Activated naive CD4-positive, alpha-beta T cell treated with anti-CD3 and anti-CD28 coated beads, Interleukin-2, amount 50 U/mL, for 24 hours (primary cell): ENCODE measurements at regions not wholly inside any gene's neighbourhood (a gene's known extent, or its start where the extent isn't known, plus 50 kb on each side); places are given as distances from the start of the nearest gene placed in this dataset.

ENCODE experiments used
- H3K27ac Mint-ChIP-seq: one replicate; pipeline ENCODE4 v1.8.0; 2021; ENCODE audit warnings: mild to moderate bottlenecking, mixed read lengths
- H3K27me3 Mint-ChIP-seq: one replicate; pipeline ENCODE4 v1.8.0; 2021; ENCODE audit warnings: mixed read lengths
- H3K36me3 Mint-ChIP-seq: one replicate; pipeline ENCODE4 v1.8.0; 2021; ENCODE audit warnings: mixed read lengths
- H3K4me1 Mint-ChIP-seq: one replicate; pipeline ENCODE4 v1.8.0; 2021; ENCODE audit warnings: mixed read lengths
- H3K4me3 Mint-ChIP-seq: one replicate; pipeline ENCODE4 v1.8.0; 2021; ENCODE audit warnings: mild to moderate bottlenecking, mixed read lengths
- H3K9me3 Mint-ChIP-seq: one replicate; pipeline ENCODE4 v1.8.0; 2021; ENCODE audit warnings: mixed read lengths

- H3K27ac Mint-ChIP-seq: no peak overlapping the region
- H3K27me3 Mint-ChIP-seq: no peaks in the 10 kb centered on the region
- H3K9me3 Mint-ChIP-seq: no peaks in the 10 kb centered on the region
- H3K36me3 Mint-ChIP-seq: no peaks in the 10 kb centered on the region
- no peak overlapping the region for H3K4me3 Mint-ChIP-seq
- peaks cover 3% of the 10 kb centered on the region for H3K4me1 Mint-ChIP-seq
Observed at GRCh38 chr5:142493875-142494518, 169.2 kb upstream of the SPRY4 start.

GRCh38 chr5:142492781-142493281 is 168.0 kb upstream of the SPRY4 start:
- H3K9me3 Mint-ChIP-seq: no peaks in the 10 kb centered on the region
- H3K4me1 Mint-ChIP-seq: peaks cover 3% of the 10 kb centered on the region
- no peak overlapping the region for H3K27ac Mint-ChIP-seq
- H3K4me3 Mint-ChIP-seq: no peak overlapping the region
- no peaks in the 10 kb centered on the region for H3K36me3 Mint-ChIP-seq
- no peaks in the 10 kb centered on the region for H3K27me3 Mint-ChIP-seq

GRCh38 chr5:142491679-142492078 is 166.9 kb upstream of the SPRY4 start:
- Mint-ChIP-seq H3K4me3 (no peak overlapping the region), H3K36me3 (no peaks in the 10 kb centered on the region), H3K9me3 (no peaks in the 10 kb centered on the region), H3K27me3 (no peaks in the 10 kb centered on the region), H3K4me1 (peaks cover 3% of the 10 kb centered on the region), H3K27ac (no peak overlapping the region)

GRCh38 chr5:142491270-142491669 is 166.4 kb upstream of the SPRY4 start:
- Mint-ChIP-seq H3K27me3 (no peaks in the 10 kb centered on the region), H3K4me3 (no peak overlapping the region), H3K36me3 (peaks cover 2% of the 10 kb centered on the region), H3K9me3 (no peaks in the 10 kb centered on the region), H3K4me1 (peaks cover 3% of the 10 kb centered on the region), H3K27ac (no peak overlapping the region)

GRCh38 chr5:142486581-142486980 is 161.8 kb upstream of the SPRY4 start:
- H3K4me1 Mint-ChIP-seq: no peaks in the 10 kb centered on the region
- no peaks in the 10 kb centered on the region for H3K9me3 Mint-ChIP-seq
- no peak overlapping the region for H3K4me3 Mint-ChIP-seq
- peaks cover 8% of the 10 kb centered on the region for H3K36me3 Mint-ChIP-seq
- no peaks in the 10 kb centered on the region for H3K27me3 Mint-ChIP-seq
- H3K27ac Mint-ChIP-seq: no peak overlapping the region

- H3K4me1 Mint-ChIP-seq: no peaks in the 10 kb centered on the region
- no peak overlapping the region for H3K27ac Mint-ChIP-seq
- no peaks in the 10 kb centered on the region for H3K9me3 Mint-ChIP-seq
- no peaks in the 10 kb centered on the region for H3K27me3 Mint-ChIP-seq
- peaks cover 8% of the 10 kb centered on the region for H3K36me3 Mint-ChIP-seq
- H3K4me3 Mint-ChIP-seq: no peak overlapping the region
Observed at GRCh38 chr5:142486020-142486419, 161.2 kb upstream of the SPRY4 start.

GRCh38 chr5:142484821-142485387 is 160.1 kb upstream of the SPRY4 start:
- H3K4me3 Mint-ChIP-seq: no peak overlapping the region
- H3K36me3 Mint-ChIP-seq: peaks cover 8% of the 10 kb centered on the region
- H3K27me3 Mint-ChIP-seq: no peaks in the 10 kb centered on the region
- no peak overlapping the region for H3K27ac Mint-ChIP-seq
- no peaks in the 10 kb centered on the region for H3K9me3 Mint-ChIP-seq
- no peaks in the 10 kb centered on the region for H3K4me1 Mint-ChIP-seq

GRCh38 chr5:142482207-142482606 is 157.4 kb upstream of the SPRY4 start:
- H3K27ac Mint-ChIP-seq: no peak overlapping the region
- H3K9me3 Mint-ChIP-seq: peaks cover 9% of the 10 kb centered on the region
- H3K27me3 Mint-ChIP-seq: no peaks in the 10 kb centered on the region
- no peaks in the 10 kb centered on the region for H3K4me1 Mint-ChIP-seq
- H3K4me3 Mint-ChIP-seq: no peak overlapping the region
- H3K36me3 Mint-ChIP-seq: peaks cover 8% of the 10 kb centered on the region

- no peak overlapping the region for H3K4me3 Mint-ChIP-seq
- H3K9me3 Mint-ChIP-seq: peaks cover 9% of the 10 kb centered on the region
- H3K27me3 Mint-ChIP-seq: no peaks in the 10 kb centered on the region
- no peaks in the 10 kb centered on the region for H3K4me1 Mint-ChIP-seq
- no peak overlapping the region for H3K27ac Mint-ChIP-seq
- H3K36me3 Mint-ChIP-seq: peaks cover 6% of the 10 kb centered on the region
Observed at GRCh38 chr5:142481410-142481809, 156.6 kb upstream of the SPRY4 start.

GRCh38 chr5:142479854-142480519 is 155.2 kb upstream of the SPRY4 start:
- H3K9me3 Mint-ChIP-seq: peaks cover 9% of the 10 kb centered on the region
- no peaks in the 10 kb centered on the region for H3K36me3 Mint-ChIP-seq
- no peak overlapping the region for H3K4me3 Mint-ChIP-seq
- no peaks in the 10 kb centered on the region for H3K27me3 Mint-ChIP-seq
- no peak overlapping the region for H3K27ac Mint-ChIP-seq
- no peaks in the 10 kb centered on the region for H3K4me1 Mint-ChIP-seq

GRCh38 chr5:142479150-142479549 is 154.3 kb upstream of the SPRY4 start:
- Mint-ChIP-seq H3K36me3 (no peaks in the 10 kb centered on the region), H3K27ac (no peak overlapping the region), H3K4me3 (no peak overlapping the region), H3K9me3 (peaks cover 9% of the 10 kb centered on the region), H3K4me1 (no peaks in the 10 kb centered on the region), H3K27me3 (no peaks in the 10 kb centered on the region)

GRCh38 chr5:142478113-142478512 is 153.3 kb upstream of the SPRY4 start:
- H3K36me3 Mint-ChIP-seq: no peaks in the 10 kb centered on the region
- no peak overlapping the region for H3K4me3 Mint-ChIP-seq
- peaks cover 4% of the 10 kb centered on the region for H3K4me1 Mint-ChIP-seq
- no peaks in the 10 kb centered on the region for H3K27me3 Mint-ChIP-seq
- H3K27ac Mint-ChIP-seq: no peak overlapping the region
- H3K9me3 Mint-ChIP-seq: peaks cover 9% of the 10 kb centered on the region

GRCh38 chr5:142475102-142475513 is 150.3 kb upstream of the SPRY4 start:
- no peak overlapping the region for H3K4me3 Mint-ChIP-seq
- no peak overlapping the region for H3K27ac Mint-ChIP-seq
- no peaks in the 10 kb centered on the region for H3K27me3 Mint-ChIP-seq
- H3K9me3 Mint-ChIP-seq: peaks cover 9% of the 10 kb centered on the region
- H3K36me3 Mint-ChIP-seq: no peaks in the 10 kb centered on the region
- H3K4me1 Mint-ChIP-seq: peaks cover 23% of the 10 kb centered on the region

- Mint-ChIP-seq H3K27ac (peak overlapping the region; percentile 25), H3K4me1 (peaks cover 23% of the 10 kb centered on the region), H3K4me3 (no peak overlapping the region), H3K36me3 (no peaks in the 10 kb centered on the region), H3K27me3 (no peaks in the 10 kb centered on the region), H3K9me3 (peaks cover 9% of the 10 kb centered on the region)
Observed at GRCh38 chr5:142474431-142475094, 149.7 kb upstream of the SPRY4 start.

GRCh38 chr5:142473038-142473437 is 148.2 kb upstream of the SPRY4 start:
- Mint-ChIP-seq H3K27me3 (no peaks in the 10 kb centered on the region), H3K9me3 (no peaks in the 10 kb centered on the region), H3K4me3 (no peak overlapping the region), H3K36me3 (no peaks in the 10 kb centered on the region), H3K27ac (peak overlapping the region; percentile 87), H3K4me1 (peaks cover 23% of the 10 kb centered on the region)
